Left ventricle myocardium inferior (tissue), 1 donor: ENCODE measurements at regions not wholly inside any gene's neighbourhood (a gene's known extent, or its start where the extent isn't known, plus 50 kb on each side); places are given as distances from the start of the nearest gene placed in this dataset.

ENCODE experiments used
- DNase-seq: peaks from one replicate; pipeline ENCODE4 v3.0.0-alpha.2; 2020
- H3K27ac ChIP-seq: fragments of 200-600 bp; replicated peaks from 2 replicates; pipeline ENCODE4 v1.8.0; 2021
- H3K27me3 ChIP-seq: fragments of 200-600 bp; 2 replicates; pipeline ENCODE4 v1.8.0; 2021; ENCODE audit warnings: low read depth
- H3K36me3 ChIP-seq: fragments of 200-600 bp; 2 replicates; pipeline ENCODE4 v1.8.0; 2021
- H3K4me1 ChIP-seq: fragments of 200-600 bp; 2 replicates; pipeline ENCODE4 v1.8.0; 2021
- H3K4me3 ChIP-seq: fragments of 200-600 bp; 2 replicates; pipeline ENCODE4 v1.8.0; 2021; ENCODE audit warnings: mild to moderate bottlenecking, moderate library complexity
- H3K9me3 ChIP-seq: fragments of 200-600 bp; replicated peaks from 2 replicates; pipeline ENCODE4 v1.8.0; 2021
- intact Hi-C: fragments of 100-400 bp; cut with micrococcal nuclease; formaldehyde crosslinking; loops from one replicate; pipeline ENCODE4 v1.11.0; 2022
- TF ChIP-seq, protein P1 (sequence below): fragments of 200-600 bp; IDR thresholded peaks from 2 replicates; pipeline ENCODE4 v1.8.0; 2021; ENCODE audit warnings: antibody characterized with exemption, mild to moderate bottlenecking, borderline replicate concordance
- donor health status: DM: no; HTN: yes; CAD: no; lungs with severe emphysema.

DNA sequence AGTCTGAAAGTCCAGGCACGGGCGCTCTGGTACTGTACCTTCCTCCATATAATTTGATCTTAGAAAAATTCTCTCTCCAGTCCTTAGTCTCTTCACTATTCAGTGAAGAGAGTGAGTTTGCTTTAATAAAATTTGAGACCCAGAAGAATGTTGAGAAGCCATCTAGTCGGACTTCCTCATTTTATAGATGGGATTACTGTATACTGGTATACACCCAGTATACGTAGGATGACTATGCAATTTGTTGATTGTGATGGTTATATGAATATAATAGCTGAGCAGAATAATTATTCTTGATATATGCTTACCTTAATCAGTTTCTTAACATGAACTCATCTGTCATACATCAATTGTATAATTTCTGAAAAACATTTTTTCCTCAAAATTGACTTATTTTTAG, 328.0 kb upstream of the B3GALT2 start:
- peaks cover 6% of the 10 kb centered on the region for H3K9me3 ChIP-seq
- H3K27me3 ChIP-seq: no peaks in the 10 kb centered on the region
- no peak overlapping the region for H3K27ac ChIP-seq
- intact Hi-C loops: no loop called here
- H3K4me1 ChIP-seq: no peaks in the 10 kb centered on the region
- no peaks in the 10 kb centered on the region for H3K36me3 ChIP-seq
- no peak overlapping the region for H3K4me3 ChIP-seq
- DNase-seq: no peak
- TF ChIP-seq, protein P1, sequence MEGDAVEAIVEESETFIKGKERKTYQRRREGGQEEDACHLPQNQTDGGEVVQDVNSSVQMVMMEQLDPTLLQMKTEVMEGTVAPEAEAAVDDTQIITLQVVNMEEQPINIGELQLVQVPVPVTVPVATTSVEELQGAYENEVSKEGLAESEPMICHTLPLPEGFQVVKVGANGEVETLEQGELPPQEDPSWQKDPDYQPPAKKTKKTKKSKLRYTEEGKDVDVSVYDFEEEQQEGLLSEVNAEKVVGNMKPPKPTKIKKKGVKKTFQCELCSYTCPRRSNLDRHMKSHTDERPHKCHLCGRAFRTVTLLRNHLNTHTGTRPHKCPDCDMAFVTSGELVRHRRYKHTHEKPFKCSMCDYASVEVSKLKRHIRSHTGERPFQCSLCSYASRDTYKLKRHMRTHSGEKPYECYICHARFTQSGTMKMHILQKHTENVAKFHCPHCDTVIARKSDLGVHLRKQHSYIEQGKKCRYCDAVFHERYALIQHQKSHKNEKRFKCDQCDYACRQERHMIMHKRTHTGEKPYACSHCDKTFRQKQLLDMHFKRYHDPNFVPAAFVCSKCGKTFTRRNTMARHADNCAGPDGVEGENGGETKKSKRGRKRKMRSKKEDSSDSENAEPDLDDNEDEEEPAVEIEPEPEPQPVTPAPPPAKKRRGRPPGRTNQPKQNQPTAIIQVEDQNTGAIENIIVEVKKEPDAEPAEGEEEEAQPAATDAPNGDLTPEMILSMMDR: no peak

GRCh38 chr1:193513032-193513431, 326.6 kb upstream of the B3GALT2 start:
- no peak for DNase-seq
- Histone ChIP-seq H3K4me1 (no peaks in the 10 kb centered on the region), H3K27ac (no peak overlapping the region), H3K27me3 (no peaks in the 10 kb centered on the region), H3K9me3 (peaks cover 6% of the 10 kb centered on the region), H3K36me3 (no peaks in the 10 kb centered on the region), H3K4me3 (no peak overlapping the region)
- intact Hi-C loops: no loop called here
- TF ChIP-seq, protein P1: no peak

DNA sequence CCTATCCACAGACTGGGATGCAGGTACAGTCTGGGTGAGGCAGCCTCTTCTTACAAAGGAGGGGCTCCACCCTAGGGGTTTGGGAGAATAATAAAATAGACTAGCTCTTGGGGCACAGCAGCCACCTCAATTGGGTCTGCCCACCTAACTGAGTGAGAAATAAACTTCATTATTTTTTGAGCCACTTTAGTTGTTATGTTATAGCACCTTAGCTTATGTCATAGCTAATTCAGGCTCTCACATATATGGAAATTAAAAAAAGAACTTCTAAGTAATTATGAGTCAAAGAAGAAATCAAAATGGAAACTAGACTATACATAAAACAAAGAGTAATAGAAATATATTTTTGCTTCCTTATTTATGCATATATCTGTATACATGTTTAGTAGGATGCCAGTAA, 318.5 kb upstream of the B3GALT2 start:
- TF ChIP-seq, protein P1: no peak
- no peaks in the 10 kb centered on the region for H3K27me3 ChIP-seq
- H3K4me1 ChIP-seq: no peaks in the 10 kb centered on the region
- H3K27ac ChIP-seq: no peak overlapping the region
- no peaks in the 10 kb centered on the region for H3K9me3 ChIP-seq
- no peak overlapping the region for H3K4me3 ChIP-seq
- no peaks in the 10 kb centered on the region for H3K36me3 ChIP-seq
- DNase-seq: no peak
- intact Hi-C loops: no loop called here

- Histone ChIP-seq H3K36me3 (no peaks in the 10 kb centered on the region), H3K9me3 (no peaks in the 10 kb centered on the region), H3K4me3 (no peak overlapping the region), H3K4me1 (no peaks in the 10 kb centered on the region), H3K27me3 (no peaks in the 10 kb centered on the region), H3K27ac (no peak overlapping the region)
- no peak for DNase-seq
- intact Hi-C loops: no loop called here
- TF ChIP-seq, protein P1: no peak
Observed at GRCh38 chr1:193498088-193498655, 311.8 kb upstream of the B3GALT2 start.

DNA sequence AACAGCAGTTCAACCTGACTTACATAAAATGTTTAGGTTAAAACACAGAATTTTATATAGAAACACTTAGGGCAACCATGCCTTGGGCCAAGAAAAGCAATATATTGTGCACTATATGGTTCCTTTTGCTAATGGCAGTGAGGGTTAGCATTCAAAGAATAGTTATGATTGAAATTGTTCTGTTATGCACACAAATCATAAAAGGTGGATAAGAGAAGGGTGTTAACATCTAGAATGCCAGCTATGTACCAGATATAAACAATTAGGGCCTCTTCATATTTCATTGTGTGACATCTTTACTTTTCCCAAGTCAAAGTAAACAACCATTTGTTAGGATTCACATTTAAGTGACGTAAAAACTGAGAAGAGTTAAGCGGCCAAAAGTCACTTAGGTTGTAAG, 308.0 kb upstream of the B3GALT2 start:
- H3K9me3 ChIP-seq: peaks cover 14% of the 10 kb centered on the region
- DNase-seq: no peak
- no peaks in the 10 kb centered on the region for H3K36me3 ChIP-seq
- no peaks in the 10 kb centered on the region for H3K27me3 ChIP-seq
- no peak overlapping the region for H3K4me3 ChIP-seq
- no peak overlapping the region for H3K27ac ChIP-seq
- TF ChIP-seq, protein P1: no peak
- intact Hi-C loops: no loop called here
- no peaks in the 10 kb centered on the region for H3K4me1 ChIP-seq
